ENCODE measurements at regions not wholly inside any gene's neighbourhood (a gene's known extent, or its start where the extent isn't known, plus 50 kb on each side); places are given as distances from the start of the nearest gene placed in this dataset.

DNA sequence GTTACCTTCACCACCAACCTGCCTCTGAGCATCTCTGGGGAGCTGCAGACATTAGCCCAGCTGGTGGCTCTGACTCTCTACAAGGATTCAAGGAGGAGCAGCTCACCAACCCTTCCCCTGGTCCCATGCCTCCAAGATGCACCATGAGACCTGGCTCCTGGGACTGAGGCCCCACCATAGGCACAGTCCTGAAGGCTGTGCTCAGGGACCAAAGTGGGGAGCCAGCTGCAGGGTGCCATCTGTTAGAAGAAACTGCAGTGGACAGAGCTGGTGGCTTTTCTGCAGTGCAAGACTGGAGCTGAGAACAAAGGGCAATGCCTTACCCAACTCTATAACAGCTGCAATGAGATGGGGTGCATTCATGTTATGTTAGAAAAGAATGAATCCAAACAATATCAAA, 581.6 kb downstream of the TCERG1L start:
- TF ChIP-seq, protein P1, sequence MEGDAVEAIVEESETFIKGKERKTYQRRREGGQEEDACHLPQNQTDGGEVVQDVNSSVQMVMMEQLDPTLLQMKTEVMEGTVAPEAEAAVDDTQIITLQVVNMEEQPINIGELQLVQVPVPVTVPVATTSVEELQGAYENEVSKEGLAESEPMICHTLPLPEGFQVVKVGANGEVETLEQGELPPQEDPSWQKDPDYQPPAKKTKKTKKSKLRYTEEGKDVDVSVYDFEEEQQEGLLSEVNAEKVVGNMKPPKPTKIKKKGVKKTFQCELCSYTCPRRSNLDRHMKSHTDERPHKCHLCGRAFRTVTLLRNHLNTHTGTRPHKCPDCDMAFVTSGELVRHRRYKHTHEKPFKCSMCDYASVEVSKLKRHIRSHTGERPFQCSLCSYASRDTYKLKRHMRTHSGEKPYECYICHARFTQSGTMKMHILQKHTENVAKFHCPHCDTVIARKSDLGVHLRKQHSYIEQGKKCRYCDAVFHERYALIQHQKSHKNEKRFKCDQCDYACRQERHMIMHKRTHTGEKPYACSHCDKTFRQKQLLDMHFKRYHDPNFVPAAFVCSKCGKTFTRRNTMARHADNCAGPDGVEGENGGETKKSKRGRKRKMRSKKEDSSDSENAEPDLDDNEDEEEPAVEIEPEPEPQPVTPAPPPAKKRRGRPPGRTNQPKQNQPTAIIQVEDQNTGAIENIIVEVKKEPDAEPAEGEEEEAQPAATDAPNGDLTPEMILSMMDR (conservative IDR thresholded peaks at IDR 0.05; ENCODE audit: low read depth, low read length), result no peak
- TF ChIP-seq EZH2 (IDR thresholded peaks at IDR 0.05; ENCODE audit: borderline replicate concordance, low read depth, low read length, poor library complexity, severe bottlenecking), result no peak
- ChIA-PET CTCF (no interaction called here), POLR2A (ENCODE audit: low non-redundant PET) (no interaction called here)
- Histone ChIP-seq H3K4me1 (ENCODE audit: insufficient read depth, low read length, poor library complexity, severe bottlenecking) (no peaks in the 10 kb centered on the region), H3K9me3 (ENCODE audit: low read depth, low read length, poor library complexity, severe bottlenecking) (no peaks in the 10 kb centered on the region), H3K27ac (ENCODE audit: low read depth, low read length, poor library complexity, severe bottlenecking) (no peak overlapping the region), H3K36me3 (ENCODE audit: insufficient read depth, low read length, poor library complexity, severe bottlenecking) (no peaks in the 10 kb centered on the region), H3K4me3 (ENCODE audit: low read depth, low read length, poor library complexity, severe bottlenecking) (no peak overlapping the region), H3K27me3 (replicated peaks; ENCODE audit: insufficient read depth, low read depth, low read length, poor library complexity) (no peaks in the 10 kb centered on the region)
- DNase-seq (ENCODE audit: low spot score), result no peak
- intact Hi-C loops (cut with micrococcal nuclease; ENCODE audit: unreplicated experiment), result no loop called here
- no TSS peak for BruUV-seq (replicated peaks)

DNA sequence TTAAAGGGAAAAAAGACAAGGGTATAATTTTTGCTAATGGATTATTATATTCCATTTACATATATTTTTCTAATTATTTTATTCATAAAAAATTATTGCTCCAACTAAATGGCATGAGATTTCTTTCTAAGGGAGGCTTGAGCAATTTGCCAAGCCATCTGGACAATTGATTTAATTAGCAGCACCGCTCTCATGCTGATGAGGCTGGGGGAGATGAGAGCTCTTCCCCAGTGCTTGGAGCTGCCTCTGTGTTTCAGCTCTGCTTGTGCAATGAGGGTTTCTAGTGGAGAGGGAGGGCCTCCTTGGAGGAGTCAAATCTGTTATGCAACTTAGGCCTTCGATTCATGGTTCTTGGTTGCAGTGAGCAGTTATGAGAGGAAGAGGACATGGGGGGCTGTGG, 574.3 kb downstream of the TCERG1L start:
- no peak for TF ChIP-seq EZH2 (IDR thresholded peaks at IDR 0.05; ENCODE audit: borderline replicate concordance, low read depth, low read length, poor library complexity, severe bottlenecking)
- TF ChIP-seq, protein P1 (conservative IDR thresholded peaks at IDR 0.05; ENCODE audit: low read depth, low read length), result no peak
- CTCF ChIA-PET, result no interaction called here
- H3K27me3 ChIP-seq (replicated peaks; ENCODE audit: insufficient read depth, low read depth, low read length, poor library complexity), result no peaks in the 10 kb centered on the region
- H3K4me3 ChIP-seq (ENCODE audit: low read depth, low read length, poor library complexity, severe bottlenecking), result no peak overlapping the region
- POLR2A ChIA-PET (ENCODE audit: low non-redundant PET), result no interaction called here
- no peak for DNase-seq (ENCODE audit: low spot score)
- BruUV-seq (replicated peaks), result no TSS peak
- no peak overlapping the region for H3K27ac ChIP-seq (ENCODE audit: low read depth, low read length, poor library complexity, severe bottlenecking)
- H3K9me3 ChIP-seq (ENCODE audit: low read depth, low read length, poor library complexity, severe bottlenecking), result no peaks in the 10 kb centered on the region
- no peaks in the 10 kb centered on the region for H3K36me3 ChIP-seq (ENCODE audit: insufficient read depth, low read length, poor library complexity, severe bottlenecking)
- no peaks in the 10 kb centered on the region for H3K4me1 ChIP-seq (ENCODE audit: insufficient read depth, low read length, poor library complexity, severe bottlenecking)
- intact Hi-C loops (cut with micrococcal nuclease; ENCODE audit: unreplicated experiment), result no loop called here

DNA sequence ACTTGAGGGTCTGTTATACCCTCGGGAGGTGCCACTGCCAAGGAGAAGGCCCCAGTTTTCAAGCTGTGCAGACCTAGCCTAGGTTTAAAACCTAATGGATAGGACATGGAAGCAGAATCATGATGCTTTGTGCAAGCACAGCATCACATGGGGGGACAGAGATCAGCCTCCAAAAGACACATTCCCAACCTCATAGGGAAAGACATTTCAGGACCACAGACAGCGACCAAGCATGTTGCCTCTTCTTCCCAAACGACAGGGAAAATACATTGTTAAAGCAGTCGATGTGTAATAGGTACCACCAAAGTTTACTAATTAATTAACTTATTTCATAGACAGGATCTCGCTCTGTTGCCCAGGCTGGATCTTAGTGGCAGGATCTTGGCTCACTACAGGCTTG, 573.9 kb downstream of the TCERG1L start:
- no peaks in the 10 kb centered on the region for H3K27me3 ChIP-seq (replicated peaks; ENCODE audit: insufficient read depth, low read depth, low read length, poor library complexity)
- peak; percentile 52 for DNase-seq (ENCODE audit: low spot score)
- intact Hi-C loops (cut with micrococcal nuclease; ENCODE audit: unreplicated experiment), result no loop called here
- no peaks in the 10 kb centered on the region for H3K9me3 ChIP-seq (ENCODE audit: low read depth, low read length, poor library complexity, severe bottlenecking)
- H3K36me3 ChIP-seq (ENCODE audit: insufficient read depth, low read length, poor library complexity, severe bottlenecking), result no peaks in the 10 kb centered on the region
- H3K4me1 ChIP-seq (ENCODE audit: insufficient read depth, low read length, poor library complexity, severe bottlenecking), result no peaks in the 10 kb centered on the region
- no peak overlapping the region for H3K4me3 ChIP-seq (ENCODE audit: low read depth, low read length, poor library complexity, severe bottlenecking)
- BruUV-seq (replicated peaks), result no TSS peak
- no peak overlapping the region for H3K27ac ChIP-seq (ENCODE audit: low read depth, low read length, poor library complexity, severe bottlenecking)
- no peak for TF ChIP-seq EZH2 (IDR thresholded peaks at IDR 0.05; ENCODE audit: borderline replicate concordance, low read depth, low read length, poor library complexity, severe bottlenecking)
- TF ChIP-seq, protein P1 (conservative IDR thresholded peaks at IDR 0.05; ENCODE audit: low read depth, low read length), result no peak
- POLR2A ChIA-PET (ENCODE audit: low non-redundant PET), result no interaction called here
- CTCF ChIA-PET, result no interaction called here

Measured in A673 (cell line).